ENCODE measurements at regions not wholly inside any gene's neighbourhood (a gene's known extent, or its start where the extent isn't known, plus 50 kb on each side); places are given as distances from the start of the nearest gene placed in this dataset.

- Mint-ChIP-seq H3K36me3 (no peaks in the 10 kb centered on the region), H3K27ac (no peak overlapping the region), H3K4me3 (no peak overlapping the region), H3K9me3 (no peaks in the 10 kb centered on the region), H3K4me1 (ENCODE audit: unreplicated experiment) (no peaks in the 10 kb centered on the region), H3K27me3 (no peaks in the 10 kb centered on the region)
- TF ChIP-seq, protein P1, sequence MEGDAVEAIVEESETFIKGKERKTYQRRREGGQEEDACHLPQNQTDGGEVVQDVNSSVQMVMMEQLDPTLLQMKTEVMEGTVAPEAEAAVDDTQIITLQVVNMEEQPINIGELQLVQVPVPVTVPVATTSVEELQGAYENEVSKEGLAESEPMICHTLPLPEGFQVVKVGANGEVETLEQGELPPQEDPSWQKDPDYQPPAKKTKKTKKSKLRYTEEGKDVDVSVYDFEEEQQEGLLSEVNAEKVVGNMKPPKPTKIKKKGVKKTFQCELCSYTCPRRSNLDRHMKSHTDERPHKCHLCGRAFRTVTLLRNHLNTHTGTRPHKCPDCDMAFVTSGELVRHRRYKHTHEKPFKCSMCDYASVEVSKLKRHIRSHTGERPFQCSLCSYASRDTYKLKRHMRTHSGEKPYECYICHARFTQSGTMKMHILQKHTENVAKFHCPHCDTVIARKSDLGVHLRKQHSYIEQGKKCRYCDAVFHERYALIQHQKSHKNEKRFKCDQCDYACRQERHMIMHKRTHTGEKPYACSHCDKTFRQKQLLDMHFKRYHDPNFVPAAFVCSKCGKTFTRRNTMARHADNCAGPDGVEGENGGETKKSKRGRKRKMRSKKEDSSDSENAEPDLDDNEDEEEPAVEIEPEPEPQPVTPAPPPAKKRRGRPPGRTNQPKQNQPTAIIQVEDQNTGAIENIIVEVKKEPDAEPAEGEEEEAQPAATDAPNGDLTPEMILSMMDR (conservative IDR thresholded peaks at IDR 0.05) = no peak
- DNase-seq (ENCODE audit: extremely low spot score, unreplicated experiment) = no peak
Measured at GRCh38 chr14:41389355-41389754, 217.3 kb upstream of the LRFN5 start.

- Mint-ChIP-seq H3K9me3 (no peaks in the 10 kb centered on the region), H3K36me3 (no peaks in the 10 kb centered on the region), H3K4me1 (ENCODE audit: unreplicated experiment) (no peaks in the 10 kb centered on the region), H3K27ac (no peak overlapping the region), H3K4me3 (no peak overlapping the region), H3K27me3 (no peaks in the 10 kb centered on the region)
- TF ChIP-seq, protein P1 (conservative IDR thresholded peaks at IDR 0.05) = no peak
- no peak for DNase-seq (ENCODE audit: extremely low spot score, unreplicated experiment)
Measured at GRCh38 chr14:41385797-41386196, 220.9 kb upstream of the LRFN5 start.

GRCh38 chr14:41380017-41380416, 226.7 kb upstream of the LRFN5 start:
- Mint-ChIP-seq H3K36me3 (no peaks in the 10 kb centered on the region), H3K27ac (no peak overlapping the region), H3K4me3 (no peak overlapping the region), H3K4me1 (ENCODE audit: unreplicated experiment) (no peaks in the 10 kb centered on the region), H3K9me3 (no peaks in the 10 kb centered on the region), H3K27me3 (no peaks in the 10 kb centered on the region)
- TF ChIP-seq, protein P1 (conservative IDR thresholded peaks at IDR 0.05) = no peak
- no peak for DNase-seq (ENCODE audit: extremely low spot score, unreplicated experiment)

DNA sequence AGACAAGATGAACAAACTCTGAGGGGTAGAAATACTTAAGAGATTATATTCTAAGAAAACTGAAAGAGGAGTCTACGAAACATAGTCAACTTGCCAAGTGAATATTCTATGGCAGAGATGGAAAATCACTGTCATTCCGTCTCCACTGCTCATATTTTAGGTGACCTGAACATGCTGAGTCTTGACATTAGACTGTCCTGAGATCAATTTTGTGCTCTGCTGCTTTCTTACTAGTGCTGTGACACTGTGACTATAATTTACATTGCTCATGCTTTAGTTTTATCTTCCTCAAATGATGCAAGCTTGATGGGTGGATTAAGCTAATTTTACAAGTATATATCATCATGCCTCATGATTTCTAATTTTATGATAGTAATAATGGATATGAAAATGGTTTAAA, 228.2 kb upstream of the LRFN5 start:
- Mint-ChIP-seq H3K27me3 (no peaks in the 10 kb centered on the region), H3K36me3 (no peaks in the 10 kb centered on the region), H3K4me1 (ENCODE audit: unreplicated experiment) (no peaks in the 10 kb centered on the region), H3K4me3 (no peak overlapping the region), H3K9me3 (no peaks in the 10 kb centered on the region), H3K27ac (no peak overlapping the region)
- TF ChIP-seq, protein P1 (conservative IDR thresholded peaks at IDR 0.05) = no peak
- no peak for DNase-seq (ENCODE audit: extremely low spot score, unreplicated experiment)

DNA sequence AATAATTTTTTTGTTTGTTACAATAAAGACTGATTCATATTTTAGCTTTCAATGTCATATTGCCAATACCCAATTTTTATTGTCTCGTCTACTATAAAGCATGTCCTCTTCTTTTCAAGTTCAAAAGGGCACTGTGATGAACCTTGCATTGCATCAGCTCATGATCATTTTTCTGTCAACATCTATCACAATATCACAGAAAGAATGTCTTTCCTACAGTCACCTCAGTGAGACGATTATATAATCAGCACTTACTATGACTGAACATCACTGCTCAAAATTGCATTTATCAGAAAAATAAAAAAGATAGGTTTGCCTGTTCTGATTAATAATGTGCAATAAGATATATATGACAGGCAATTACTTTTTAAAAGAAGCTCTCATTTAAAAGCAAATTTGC, 228.7 kb upstream of the LRFN5 start:
- H3K4me1 Mint-ChIP-seq (ENCODE audit: unreplicated experiment) = no peaks in the 10 kb centered on the region
- no peak overlapping the region for H3K4me3 Mint-ChIP-seq
- DNase-seq (ENCODE audit: extremely low spot score, unreplicated experiment) = no peak
- no peaks in the 10 kb centered on the region for H3K27me3 Mint-ChIP-seq
- no peak overlapping the region for H3K27ac Mint-ChIP-seq
- no peaks in the 10 kb centered on the region for H3K36me3 Mint-ChIP-seq
- TF ChIP-seq, protein P1 (conservative IDR thresholded peaks at IDR 0.05) = no peak
- H3K9me3 Mint-ChIP-seq = no peaks in the 10 kb centered on the region

DNA sequence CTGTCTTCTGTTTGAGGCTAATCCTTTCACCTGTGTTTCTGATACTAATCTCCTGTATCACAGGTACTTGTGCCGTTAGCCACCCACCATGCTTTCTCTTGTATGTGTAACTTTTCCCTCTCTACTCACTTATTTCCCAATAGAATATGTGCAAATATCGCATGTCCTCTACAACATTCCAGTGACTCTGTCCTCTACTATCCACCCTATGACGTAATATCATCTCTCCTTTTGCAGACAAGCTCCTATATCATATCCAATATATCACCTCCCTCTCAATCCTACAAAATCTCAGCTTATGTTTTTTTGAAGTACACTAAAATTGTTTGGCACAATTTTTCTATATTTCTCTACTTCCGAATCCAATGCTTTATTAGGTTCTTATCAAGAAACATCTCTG, 232.6 kb upstream of the LRFN5 start:
- Mint-ChIP-seq H3K27me3 (no peaks in the 10 kb centered on the region), H3K4me1 (ENCODE audit: unreplicated experiment) (no peaks in the 10 kb centered on the region), H3K36me3 (no peaks in the 10 kb centered on the region), H3K27ac (no peak overlapping the region), H3K9me3 (no peaks in the 10 kb centered on the region), H3K4me3 (no peak overlapping the region)
- TF ChIP-seq, protein P1 (conservative IDR thresholded peaks at IDR 0.05) = no peak
- no peak for DNase-seq (ENCODE audit: extremely low spot score, unreplicated experiment)

Data from type B pancreatic cell (in vitro differentiated cells).